Fibroblast of the aortic adventitia (primary cell): ENCODE measurements at regions not wholly inside any gene's neighbourhood (a gene's known extent, or its start where the extent isn't known, plus 50 kb on each side); places are given as distances from the start of the nearest gene placed in this dataset.

Source experiments
- DNase-seq: peaks from one replicate; pipeline ENCODE4 v3.0.0-alpha.2; 2010; ENCODE audit warnings: low read depth
- H3K4me3 ChIP-seq: 2 replicates; pipeline ENCODE4 v1.5.1; 2011; ENCODE audit warnings: low read depth, mild to moderate bottlenecking, control low read depth, low read length, moderate library complexity
- TF ChIP-seq, protein P1 (sequence below): IDR thresholded peaks from 2 replicates; pipeline ENCODE4 v1.5.1; 2011; ENCODE audit warnings: mild to moderate bottlenecking, low read length, control low read depth, inconsistent platforms; ENCODE audit not compliant: insufficient read depth

DNA sequence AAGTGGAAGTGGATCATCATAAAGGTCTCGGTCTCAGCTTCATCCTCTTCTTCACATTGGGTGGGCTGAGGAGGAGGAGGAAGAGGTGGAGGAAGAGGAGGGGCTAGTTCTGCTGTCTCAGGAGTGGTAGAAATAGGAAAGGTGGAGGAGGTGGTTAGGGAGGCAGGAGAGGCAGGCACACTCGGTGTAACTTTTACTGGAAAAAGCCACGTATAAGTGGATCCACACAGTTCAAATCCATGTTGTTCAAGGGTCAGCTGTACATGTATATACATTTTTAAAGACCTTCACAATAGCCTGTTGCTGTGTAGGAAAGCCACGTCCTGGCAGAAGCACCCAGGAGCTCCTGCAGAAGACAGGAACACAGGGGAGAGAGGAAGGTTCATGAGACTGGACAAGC lies 110.3 kb upstream of the RAB12 start:
- DNase-seq: no peak
- TF ChIP-seq, protein P1, sequence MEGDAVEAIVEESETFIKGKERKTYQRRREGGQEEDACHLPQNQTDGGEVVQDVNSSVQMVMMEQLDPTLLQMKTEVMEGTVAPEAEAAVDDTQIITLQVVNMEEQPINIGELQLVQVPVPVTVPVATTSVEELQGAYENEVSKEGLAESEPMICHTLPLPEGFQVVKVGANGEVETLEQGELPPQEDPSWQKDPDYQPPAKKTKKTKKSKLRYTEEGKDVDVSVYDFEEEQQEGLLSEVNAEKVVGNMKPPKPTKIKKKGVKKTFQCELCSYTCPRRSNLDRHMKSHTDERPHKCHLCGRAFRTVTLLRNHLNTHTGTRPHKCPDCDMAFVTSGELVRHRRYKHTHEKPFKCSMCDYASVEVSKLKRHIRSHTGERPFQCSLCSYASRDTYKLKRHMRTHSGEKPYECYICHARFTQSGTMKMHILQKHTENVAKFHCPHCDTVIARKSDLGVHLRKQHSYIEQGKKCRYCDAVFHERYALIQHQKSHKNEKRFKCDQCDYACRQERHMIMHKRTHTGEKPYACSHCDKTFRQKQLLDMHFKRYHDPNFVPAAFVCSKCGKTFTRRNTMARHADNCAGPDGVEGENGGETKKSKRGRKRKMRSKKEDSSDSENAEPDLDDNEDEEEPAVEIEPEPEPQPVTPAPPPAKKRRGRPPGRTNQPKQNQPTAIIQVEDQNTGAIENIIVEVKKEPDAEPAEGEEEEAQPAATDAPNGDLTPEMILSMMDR: no peak
- H3K4me3 ChIP-seq: no peak overlapping the region

- TF ChIP-seq, protein P1: no peak
- H3K4me3 ChIP-seq: no peak overlapping the region
- no peak for DNase-seq
Observed at GRCh38 chr18:8499810-8500675, 109.2 kb upstream of the RAB12 start.

DNA sequence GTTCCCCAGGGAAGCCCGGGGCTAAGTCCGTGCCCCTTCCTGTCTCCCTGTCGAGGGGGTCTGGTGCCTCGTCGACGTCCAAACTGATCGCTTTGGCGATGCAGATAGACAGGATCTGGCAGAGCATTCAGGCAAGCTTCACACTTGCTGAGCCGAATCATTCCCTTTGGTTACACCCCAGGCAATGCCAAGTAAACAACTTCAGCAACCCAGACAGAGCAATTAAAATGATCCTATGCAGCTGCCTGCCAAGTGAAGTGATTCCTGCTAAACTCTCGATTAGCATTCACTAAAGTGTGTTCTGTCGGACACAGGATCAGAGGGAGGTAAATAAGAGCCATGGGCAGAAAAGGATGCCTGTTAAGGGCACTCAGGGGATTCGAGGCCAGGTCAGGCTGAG lies 108.2 kb upstream of the RAB12 start:
- TF ChIP-seq, protein P1: no peak
- no peak for DNase-seq
- no peak overlapping the region for H3K4me3 ChIP-seq

DNA sequence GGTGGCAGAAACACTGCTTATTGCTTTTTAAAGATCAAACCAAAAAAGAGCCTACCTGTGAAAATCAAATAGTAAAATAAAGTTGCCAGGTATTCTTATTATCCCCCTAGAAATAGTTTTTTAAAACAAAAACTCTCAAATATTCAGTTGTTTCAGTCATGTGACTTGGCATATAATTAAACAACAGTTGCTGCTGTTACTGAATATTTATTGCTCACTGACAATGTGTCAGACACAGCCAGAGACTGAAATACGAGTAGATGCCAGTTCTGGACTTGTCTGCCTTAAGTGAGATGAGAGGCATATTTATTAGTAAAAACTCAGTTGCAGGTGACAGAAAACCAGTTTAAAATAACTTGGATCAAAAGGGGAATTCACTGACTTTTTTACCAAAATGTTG lies 106.0 kb upstream of the RAB12 start:
- H3K4me3 ChIP-seq: no peak overlapping the region
- DNase-seq: no peak
- TF ChIP-seq, protein P1: no peak

GRCh38 chr18:8504424-8504823 lies 104.8 kb upstream of the RAB12 start:
- DNase-seq: no peak
- TF ChIP-seq, protein P1: no peak
- no peak overlapping the region for H3K4me3 ChIP-seq

- H3K4me3 ChIP-seq: no peak overlapping the region
- DNase-seq: no peak
- TF ChIP-seq, protein P1: no peak
Observed at GRCh38 chr18:8504880-8505435, 104.3 kb upstream of the RAB12 start.
